ENCODE measurements at regions not wholly inside any gene's neighbourhood (a gene's known extent, or its start where the extent isn't known, plus 50 kb on each side); places are given as distances from the start of the nearest gene placed in this dataset.

- TF ChIP-seq CTCF (IDR thresholded peaks at IDR 0.05) (no peak), POLR2A (IDR thresholded peaks at IDR 0.05) (no peak), EP300 (IDR thresholded peaks at IDR 0.05) (no peak), POLR2AphosphoS5 (IDR thresholded peaks at IDR 0.05) (no peak)
Measured at GRCh38 chr16:65994291-65994690, 372.2 kb upstream of the CDH5 start.
